Erythroblast (primary cell): ENCODE measurements at regions not wholly inside any gene's neighbourhood (a gene's known extent, or its start where the extent isn't known, plus 50 kb on each side); places are given as distances from the start of the nearest gene placed in this dataset.

Experiments
- DNase-seq, 2 experiments: peaks; one replicate each; lab custom pipeline; 2025; lab: John Stamatoyannopoulos, UW
- GATA1 ChIP-seq: IDR thresholded peaks from 2 replicates; pipeline ENCODE4 v1.6.1; 2011; ENCODE audit warnings: low read depth, mild to moderate bottlenecking, control low read depth, low read length, moderate library complexity
- POLR2A ChIP-seq: IDR thresholded peaks from 2 replicates; pipeline ENCODE4 v1.6.1; 2011; ENCODE audit warnings: mild to moderate bottlenecking, low read length

DNA sequence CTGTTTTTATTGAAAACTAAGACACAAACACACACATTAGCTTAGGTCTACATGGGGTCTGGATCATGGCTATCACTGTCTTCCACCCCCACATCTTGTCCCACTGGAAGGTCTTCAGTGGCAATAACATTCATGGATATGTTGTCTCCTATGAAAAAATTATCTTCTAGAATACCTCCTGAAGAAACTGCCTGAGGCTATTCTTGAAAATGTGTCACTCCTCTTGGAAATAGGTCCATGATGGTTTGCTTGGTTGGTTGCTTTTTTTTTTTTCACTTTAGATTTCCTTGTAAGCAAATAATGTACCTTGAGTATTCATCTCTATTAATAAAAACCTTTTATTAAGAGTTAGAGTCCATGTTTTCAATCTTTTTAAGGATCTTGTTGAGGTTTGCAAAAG, 195.3 kb upstream of the PDE5A start:
- no peak for TF ChIP-seq POLR2A
- no peak for TF ChIP-seq GATA1
- DNase-seq: no peak

DNA sequence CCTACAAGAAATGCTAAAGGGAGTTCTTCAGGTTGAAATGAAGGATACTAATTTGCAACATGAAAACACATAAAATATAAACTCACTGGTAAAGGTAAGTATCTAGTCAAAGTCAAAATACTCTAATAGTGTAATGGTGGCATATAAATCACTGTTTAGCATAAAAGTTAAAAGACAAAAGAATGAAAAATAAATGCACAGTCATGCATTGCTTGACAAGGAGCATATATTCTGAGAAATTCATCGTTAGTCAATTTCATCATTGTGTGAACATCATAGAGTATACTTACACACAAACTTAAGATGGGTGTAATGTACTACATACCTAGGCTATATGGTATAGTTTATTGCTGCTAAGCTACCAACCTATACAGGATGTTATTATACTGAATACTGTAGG, 194.4 kb upstream of the PDE5A start:
- DNase-seq: no peak
- TF ChIP-seq GATA1: no peak
- TF ChIP-seq POLR2A: no peak

- no peak for DNase-seq
- TF ChIP-seq GATA1: no peak
- no peak for TF ChIP-seq POLR2A
Measured at GRCh38 chr4:119816473-119816872, 187.9 kb upstream of the PDE5A start.

DNA sequence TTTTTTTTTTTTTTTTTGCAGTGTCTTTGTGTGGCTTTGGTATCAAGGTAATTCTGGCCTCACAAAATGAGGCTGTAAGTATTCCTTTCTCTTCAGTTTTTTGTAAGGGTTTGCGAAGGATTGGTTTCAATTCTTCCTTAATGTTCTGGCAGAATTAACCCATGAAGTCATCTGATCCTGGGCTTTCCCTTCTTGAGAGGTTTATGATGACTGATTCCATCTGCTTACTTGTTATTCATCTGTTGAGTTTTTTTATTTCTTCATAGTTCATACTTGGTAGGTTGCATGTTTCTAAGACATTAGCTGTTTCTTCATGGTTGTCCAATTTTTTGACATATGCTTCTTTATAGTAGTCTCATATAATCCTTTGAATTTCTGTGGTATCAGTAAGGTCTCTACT, 181.4 kb upstream of the PDE5A start:
- no peak for TF ChIP-seq POLR2A
- no peak for TF ChIP-seq GATA1
- DNase-seq: no peak

- TF ChIP-seq GATA1: no peak
- DNase-seq: no peak
Measured at GRCh38 chr4:119804404-119804803, 175.8 kb upstream of the PDE5A start.

GRCh38 chr4:119797238-119797894, 168.8 kb upstream of the PDE5A start:
- DNase-seq: no peak
- TF ChIP-seq POLR2A (no peak), GATA1 (no peak)

- TF ChIP-seq GATA1 (no peak), POLR2A (no peak)
- DNase-seq: no peak
Measured at GRCh38 chr4:119795986-119796578, 167.5 kb upstream of the PDE5A start.

DNA sequence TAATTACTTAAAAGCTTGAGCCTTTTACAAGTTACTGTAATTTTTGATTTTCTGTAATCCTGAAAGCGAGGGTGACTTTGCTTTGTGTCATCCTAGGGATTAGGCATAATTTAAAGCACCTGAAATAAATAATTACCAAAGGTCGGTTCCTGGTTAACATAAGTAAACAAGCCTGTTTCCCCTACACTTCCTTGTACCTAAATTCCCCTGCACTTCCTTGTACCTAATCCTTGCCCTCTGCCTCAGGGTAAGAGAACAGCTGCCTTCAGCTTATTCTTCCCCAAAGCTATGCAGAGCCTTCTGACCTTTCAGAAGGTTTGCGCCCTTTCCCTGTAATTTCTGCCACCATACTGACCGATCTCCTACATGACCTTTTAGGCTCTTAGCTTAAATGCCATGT, 166.1 kb upstream of the PDE5A start:
- DNase-seq: no peak
- TF ChIP-seq GATA1 (no peak), POLR2A (no peak)

GRCh38 chr4:119794113-119794512, 165.5 kb upstream of the PDE5A start:
- TF ChIP-seq POLR2A (no peak), GATA1 (no peak)
- DNase-seq: no peak

DNA sequence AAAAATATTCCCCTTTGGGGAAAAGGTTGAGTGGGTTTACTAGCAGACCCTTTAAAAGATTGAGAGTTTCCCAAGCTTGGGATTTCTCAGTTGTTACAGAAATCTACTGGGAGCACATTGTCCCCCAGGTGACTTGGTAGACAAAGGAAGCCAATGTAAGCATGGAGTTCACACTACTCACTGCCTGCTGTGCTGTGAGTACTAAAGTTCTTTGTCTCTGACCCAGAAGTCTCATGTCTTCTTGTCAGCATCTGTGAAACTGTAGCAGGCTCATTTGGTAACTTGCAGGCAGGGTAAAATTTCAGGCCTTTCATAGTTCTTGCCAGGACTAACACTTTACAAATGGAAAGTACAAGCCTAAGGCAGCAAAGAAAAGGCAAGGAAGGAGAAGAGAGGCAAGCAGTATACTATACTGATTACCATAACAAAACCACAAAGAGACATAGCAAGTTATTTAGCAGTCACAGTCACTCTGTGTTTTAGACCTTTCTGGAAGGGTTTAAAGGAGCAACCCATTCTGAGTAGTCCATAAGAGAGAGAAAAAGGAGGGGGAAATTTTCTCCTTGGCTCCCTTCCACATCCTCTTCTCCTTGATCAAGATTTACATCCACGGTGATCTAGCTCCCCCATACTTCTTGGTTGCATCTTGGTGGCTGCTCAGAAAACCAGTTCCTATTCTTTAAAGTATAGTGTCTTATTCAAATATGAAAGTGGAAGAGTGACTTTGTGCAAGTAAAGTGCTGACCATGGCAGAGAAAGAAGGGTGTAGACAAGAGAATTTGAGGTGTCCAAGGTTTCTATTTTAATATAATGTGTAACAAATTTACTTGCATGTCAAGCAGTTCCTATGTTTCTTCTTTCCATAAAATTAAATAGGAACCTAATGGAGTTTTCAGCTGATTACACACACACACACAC, 160.0 kb upstream of the PDE5A start:
- TF ChIP-seq GATA1: no peak
- DNase-seq: no peak

DNA sequence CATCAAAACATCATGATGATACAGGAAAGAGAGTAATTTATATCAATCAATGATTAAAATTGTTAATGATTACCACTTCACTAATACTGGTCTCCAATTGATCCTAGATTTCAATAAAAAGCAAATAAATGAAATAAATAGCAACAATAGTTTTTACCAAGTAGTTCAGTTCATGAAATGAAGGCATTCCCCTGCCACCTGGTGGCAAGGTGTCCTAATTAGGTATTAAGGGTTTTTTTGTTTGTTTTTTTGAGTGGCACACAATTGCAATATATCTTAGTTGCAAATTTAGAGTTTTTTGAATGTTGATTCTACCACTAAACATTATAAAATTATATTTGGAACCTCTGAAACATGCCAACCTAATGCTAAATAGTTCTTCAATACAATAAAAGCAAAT, 157.4 kb upstream of the PDE5A start:
- TF ChIP-seq GATA1: no peak
- no peak for TF ChIP-seq POLR2A
- peak in 1 of 2 experiments; percentile 4 for DNase-seq

DNA sequence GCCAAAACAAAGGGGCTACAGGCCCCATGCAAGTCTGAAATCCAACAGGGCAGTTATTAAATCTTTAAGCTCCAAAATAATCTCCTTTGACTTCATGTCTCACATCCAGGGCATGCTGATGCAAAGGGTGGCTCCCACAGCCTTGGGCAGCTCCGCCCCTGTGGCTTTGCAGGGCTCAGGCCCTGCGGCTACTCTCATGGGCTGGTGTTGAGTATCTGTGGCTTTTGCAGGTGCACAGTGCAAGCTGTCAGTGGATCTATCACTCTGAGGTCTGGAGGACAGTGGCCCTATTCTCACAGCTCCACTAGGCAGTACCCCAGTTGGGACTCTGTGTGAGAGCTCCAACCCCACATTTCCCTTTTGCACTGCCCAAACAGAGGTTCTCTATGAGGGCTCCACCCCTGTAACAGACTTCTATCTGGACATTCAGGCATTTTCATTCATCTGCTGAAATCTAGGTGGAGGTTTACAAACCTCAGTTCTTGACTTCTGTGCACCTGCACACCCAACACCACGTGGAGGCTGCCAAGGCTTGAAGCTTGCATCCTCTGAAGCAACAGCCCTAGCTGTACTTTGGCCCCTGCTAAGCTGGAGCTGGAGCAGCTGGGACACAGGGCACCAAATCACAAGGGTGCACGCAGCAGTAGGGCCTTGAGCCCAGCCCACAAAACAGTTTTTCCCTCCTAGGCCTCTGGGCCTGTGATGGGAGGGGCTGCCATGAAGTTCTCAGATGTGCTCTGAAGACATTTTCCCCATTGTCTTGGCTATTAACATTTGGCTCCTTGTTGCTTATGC, 154.8 kb upstream of the PDE5A start:
- no peak for DNase-seq
- TF ChIP-seq GATA1 (no peak), POLR2A (no peak)

GRCh38 chr4:119781044-119781443, 152.4 kb upstream of the PDE5A start:
- TF ChIP-seq POLR2A (no peak), GATA1 (no peak)
- DNase-seq: no peak
